ENCODE measurements at regions not wholly inside any gene's neighbourhood (a gene's known extent, or its start where the extent isn't known, plus 50 kb on each side); places are given as distances from the start of the nearest gene placed in this dataset.

DNA sequence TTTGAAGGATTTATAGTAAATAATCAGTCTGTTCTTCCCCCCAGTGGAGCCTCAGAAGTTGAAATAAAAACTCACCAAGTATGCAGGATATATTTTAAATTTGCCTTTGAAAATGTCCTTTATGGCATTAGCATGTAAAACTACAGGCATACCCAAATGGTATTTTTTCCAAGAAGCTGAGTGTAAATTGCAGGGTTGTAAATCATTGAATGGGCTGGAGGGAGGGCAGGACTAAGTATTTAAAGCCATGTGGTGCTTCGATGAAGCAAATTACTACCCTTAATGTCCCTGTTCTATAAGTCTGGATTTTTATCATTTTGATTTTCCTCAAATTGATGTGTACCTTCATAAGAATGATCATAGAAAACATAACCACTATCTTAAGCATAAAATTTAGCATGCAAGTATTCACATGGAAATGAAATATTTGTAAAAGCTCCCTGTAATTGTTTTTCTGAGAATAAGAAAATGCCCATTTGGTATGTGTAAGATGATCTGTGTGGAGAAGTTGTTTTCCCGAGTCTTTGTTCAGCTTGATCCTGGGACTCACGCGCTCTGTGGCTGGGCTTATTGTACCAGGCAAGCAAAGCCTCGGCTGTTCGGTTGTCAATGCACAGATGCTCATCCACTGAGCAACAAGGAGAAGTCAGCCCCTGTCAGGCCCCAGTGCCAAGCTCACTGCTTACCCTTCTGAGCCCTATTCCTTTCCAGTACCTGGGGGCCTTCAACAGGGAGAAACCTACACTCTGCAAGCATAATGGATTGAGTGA, 66.7 kb downstream of the CD164 start:
- no peaks in the 10 kb centered on the region for H3K9me3 ChIP-seq (ENCODE audit: low read depth, low read length)

GRCh38 chr6:109314313-109314712, 68.0 kb downstream of the CD164 start:
- H3K36me3 ChIP-seq (ENCODE audit: insufficient read depth, low read length): no peaks in the 10 kb centered on the region
- H3K27ac ChIP-seq: no peak overlapping the region
- no peak for DNase-seq (ENCODE audit: low read depth, low spot score)
- TF ChIP-seq EZH2 (IDR thresholded peaks at IDR 0.05) (no peak), POLR2AphosphoS5 (IDR thresholded peaks at IDR 0.05; ENCODE audit: borderline replicate concordance, low read depth, low read length) (no peak), FOXP2 (optimal IDR thresholded peaks at IDR 0.05; ENCODE audit: control extremely low read depth, extremely low read length, insufficient read depth) (no peak)
- H3K9me3 ChIP-seq (ENCODE audit: low read depth, low read length): no peaks in the 10 kb centered on the region
- no peak overlapping the region for H3K4me3 ChIP-seq
- H3K9ac ChIP-seq (ENCODE audit: insufficient read length): no peak overlapping the region

More for the DNA sequence above, 66.7 kb downstream of the CD164 start:
- Histone ChIP-seq H3K4me3 (no peak overlapping the region), H3K27ac (no peak overlapping the region), H3K36me3 (ENCODE audit: insufficient read depth, low read length) (no peaks in the 10 kb centered on the region), H3K9ac (ENCODE audit: insufficient read length) (no peak overlapping the region)
- TF ChIP-seq POLR2AphosphoS5 (IDR thresholded peaks at IDR 0.05; ENCODE audit: borderline replicate concordance, low read depth, low read length): no peak
- no peak for TF ChIP-seq FOXP2 (optimal IDR thresholded peaks at IDR 0.05; ENCODE audit: control extremely low read depth, extremely low read length, insufficient read depth)
- TF ChIP-seq EZH2 (IDR thresholded peaks at IDR 0.05): no peak
- DNase-seq (ENCODE audit: low read depth, low spot score): no peak

- TF ChIP-seq FOXP2 (optimal IDR thresholded peaks at IDR 0.05; ENCODE audit: control extremely low read depth, extremely low read length, insufficient read depth) (no peak), POLR2AphosphoS5 (IDR thresholded peaks at IDR 0.05; ENCODE audit: borderline replicate concordance, low read depth, low read length) (no peak), EZH2 (IDR thresholded peaks at IDR 0.05) (no peak)
- no peak for DNase-seq (ENCODE audit: low read depth, low spot score)
- Histone ChIP-seq H3K4me3 (no peak overlapping the region), H3K36me3 (ENCODE audit: insufficient read depth, low read length) (no peaks in the 10 kb centered on the region), H3K9me3 (ENCODE audit: low read depth, low read length) (no peaks in the 10 kb centered on the region), H3K9ac (ENCODE audit: insufficient read length) (no peak overlapping the region), H3K27ac (no peak overlapping the region)
These were observed 69.1 kb downstream of the CD164 start for GRCh38 chr6:109313139-109313538.

- no peaks in the 10 kb centered on the region for H3K9me3 ChIP-seq (ENCODE audit: low read depth, low read length)
- H3K27ac ChIP-seq: no peak overlapping the region
- no peak overlapping the region for H3K4me3 ChIP-seq
- H3K36me3 ChIP-seq (ENCODE audit: insufficient read depth, low read length): no peaks in the 10 kb centered on the region
- H3K9ac ChIP-seq (ENCODE audit: insufficient read length): no peak overlapping the region
- no peak for DNase-seq (ENCODE audit: low read depth, low spot score)
- TF ChIP-seq FOXP2 (optimal IDR thresholded peaks at IDR 0.05; ENCODE audit: control extremely low read depth, extremely low read length, insufficient read depth) (no peak), POLR2AphosphoS5 (IDR thresholded peaks at IDR 0.05; ENCODE audit: borderline replicate concordance, low read depth, low read length) (no peak), EZH2 (IDR thresholded peaks at IDR 0.05) (no peak)
These were observed 70.8 kb downstream of the CD164 start for GRCh38 chr6:109311471-109311870.

DNA sequence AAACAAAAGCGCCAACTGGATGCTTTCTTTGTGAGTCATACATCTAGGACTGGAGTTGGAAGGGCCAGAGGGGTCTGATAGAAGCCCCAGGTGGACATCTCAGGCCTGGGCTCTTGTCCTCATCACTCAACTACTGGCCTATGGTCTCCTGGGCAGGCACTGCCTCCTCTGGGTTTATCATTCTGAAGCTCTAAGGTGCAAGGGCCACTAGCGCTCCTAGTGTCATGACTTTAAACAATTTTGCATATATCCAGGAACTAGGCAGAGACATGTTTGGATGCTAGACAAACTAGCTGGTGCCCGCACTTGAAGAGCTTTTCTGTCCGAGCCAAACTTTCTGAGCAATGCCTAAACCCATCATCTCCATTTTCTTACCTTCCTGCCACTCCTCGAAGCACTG, 72.3 kb downstream of the CD164 start:
- DNase-seq (ENCODE audit: low read depth, low spot score): no peak
- no peak for TF ChIP-seq FOXP2 (optimal IDR thresholded peaks at IDR 0.05; ENCODE audit: control extremely low read depth, extremely low read length, insufficient read depth)
- Histone ChIP-seq H3K4me3 (no peak overlapping the region), H3K9ac (ENCODE audit: insufficient read length) (no peak overlapping the region), H3K9me3 (ENCODE audit: low read depth, low read length) (no peaks in the 10 kb centered on the region), H3K27ac (no peak overlapping the region), H3K36me3 (ENCODE audit: insufficient read depth, low read length) (no peaks in the 10 kb centered on the region)

DNA sequence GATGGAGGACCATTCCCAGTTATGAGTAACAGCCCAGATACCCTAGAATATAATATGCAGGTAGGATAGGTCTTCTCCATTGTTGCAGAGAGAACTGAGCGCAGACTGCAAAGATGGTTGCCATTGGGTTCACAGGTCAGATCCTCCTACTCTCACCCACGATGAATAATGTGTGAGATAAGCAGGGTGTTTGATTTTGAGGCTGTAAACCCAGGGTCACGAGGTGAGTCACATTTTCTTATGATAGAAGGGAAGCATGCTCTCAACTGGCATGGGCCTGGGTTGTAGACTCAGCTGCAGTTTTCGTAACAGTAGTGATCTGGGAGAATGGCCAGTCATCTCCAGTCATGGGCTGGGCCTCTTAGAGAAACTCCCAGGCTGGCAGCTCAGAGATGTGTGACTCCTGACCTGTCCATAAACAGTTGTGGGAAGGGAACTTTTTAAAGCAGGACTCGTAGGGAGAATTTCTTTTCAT, 74.2 kb downstream of the CD164 start:
- no peak for TF ChIP-seq EZH2 (IDR thresholded peaks at IDR 0.05)
- TF ChIP-seq POLR2AphosphoS5 (IDR thresholded peaks at IDR 0.05; ENCODE audit: borderline replicate concordance, low read depth, low read length): no peak
- TF ChIP-seq FOXP2 (optimal IDR thresholded peaks at IDR 0.05; ENCODE audit: control extremely low read depth, extremely low read length, insufficient read depth): no peak
- H3K9me3 ChIP-seq (ENCODE audit: low read depth, low read length): no peaks in the 10 kb centered on the region
- H3K4me3 ChIP-seq: no peak overlapping the region
- DNase-seq (ENCODE audit: low read depth, low spot score): no peak
- no peak overlapping the region for H3K9ac ChIP-seq (ENCODE audit: insufficient read length)
- no peak overlapping the region for H3K27ac ChIP-seq
- no peaks in the 10 kb centered on the region for H3K36me3 ChIP-seq (ENCODE audit: insufficient read depth, low read length)

DNA sequence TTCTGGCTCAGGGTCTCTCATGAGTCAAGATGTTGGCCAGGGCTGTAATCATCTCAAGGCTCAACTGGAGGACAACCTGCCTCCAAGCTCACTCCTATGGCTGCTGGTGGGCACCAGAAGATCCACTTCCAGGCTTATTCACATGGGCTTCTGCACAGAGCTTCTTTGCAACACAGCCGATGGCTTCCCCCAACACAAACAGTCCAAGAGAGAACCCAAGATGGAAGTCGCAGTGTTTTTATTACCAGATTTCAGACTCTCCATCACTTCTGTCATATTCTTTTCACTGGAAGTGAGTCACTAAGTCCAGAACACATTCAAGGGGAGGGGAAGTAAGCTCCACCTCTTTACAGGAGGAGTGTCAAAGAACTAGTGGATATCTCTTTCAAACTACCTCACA, 75.5 kb downstream of the CD164 start:
- TF ChIP-seq FOXP2 (optimal IDR thresholded peaks at IDR 0.05; ENCODE audit: control extremely low read depth, extremely low read length, insufficient read depth) (no peak), EZH2 (IDR thresholded peaks at IDR 0.05) (no peak), POLR2AphosphoS5 (IDR thresholded peaks at IDR 0.05; ENCODE audit: borderline replicate concordance, low read depth, low read length) (no peak)
- no peak for DNase-seq (ENCODE audit: low read depth, low spot score)
- Histone ChIP-seq H3K27ac (no peak overlapping the region), H3K36me3 (ENCODE audit: insufficient read depth, low read length) (no peaks in the 10 kb centered on the region), H3K4me3 (no peak overlapping the region), H3K9me3 (ENCODE audit: low read depth, low read length) (no peaks in the 10 kb centered on the region), H3K9ac (ENCODE audit: insufficient read length) (no peak overlapping the region)

DNA sequence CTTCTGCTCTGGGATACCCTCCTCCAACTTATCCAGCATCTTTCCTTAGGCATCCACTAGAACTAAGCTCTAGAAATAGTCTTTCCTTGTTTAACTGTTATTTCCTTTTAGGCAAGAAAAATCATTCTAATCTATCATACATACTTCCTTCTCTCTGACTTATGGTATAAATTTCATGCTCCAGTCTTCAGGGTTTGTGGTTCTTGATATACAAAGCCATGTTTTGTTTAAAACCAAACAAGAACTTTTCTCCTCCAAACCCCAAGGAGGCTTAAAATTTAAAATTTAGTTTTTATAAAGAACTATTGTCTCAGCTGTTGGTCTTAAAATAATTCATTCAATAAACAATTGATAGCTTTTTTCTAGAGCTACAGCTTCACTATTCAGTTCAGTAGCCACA, 77.2 kb downstream of the CD164 start:
- no peak overlapping the region for H3K27ac ChIP-seq
- no peaks in the 10 kb centered on the region for H3K9me3 ChIP-seq (ENCODE audit: low read depth, low read length)
- no peak overlapping the region for H3K4me3 ChIP-seq
- no peak for DNase-seq (ENCODE audit: low read depth, low spot score)
- no peak overlapping the region for H3K9ac ChIP-seq (ENCODE audit: insufficient read length)
- H3K36me3 ChIP-seq (ENCODE audit: insufficient read depth, low read length): no peaks in the 10 kb centered on the region
- TF ChIP-seq FOXP2 (optimal IDR thresholded peaks at IDR 0.05; ENCODE audit: control extremely low read depth, extremely low read length, insufficient read depth): no peak

Measured in SK-N-MC (cell line).